Neural progenitor cell (in vitro differentiated cells): ENCODE measurements at regions not wholly inside any gene's neighbourhood (a gene's known extent, or its start where the extent isn't known, plus 50 kb on each side); places are given as distances from the start of the nearest gene placed in this dataset.

Experiments
- CTCF ChIP-seq: fragments of 200-600 bp; sonication (generic); IDR thresholded peaks from 2 replicates; pipeline ENCODE4 v1.5.1; 2017; ENCODE audit warnings: antibody characterized with exemption, mild to moderate bottlenecking
- EZH2 ChIP-seq: fragments of 200-600 bp; sonication (generic); IDR thresholded peaks from 2 replicates; pipeline ENCODE4 v1.6.1; 2017; ENCODE audit warnings: antibody characterized with exemption, mild to moderate bottlenecking, moderate library complexity
- EZH2phosphoT487 ChIP-seq: fragments of 200-600 bp; sonication (generic); IDR thresholded peaks from 2 replicates; pipeline ENCODE4 v1.6.1; 2017; ENCODE audit warnings: antibody characterized with exemption

- no peak for TF ChIP-seq EZH2
- TF ChIP-seq CTCF, result no peak
- TF ChIP-seq EZH2phosphoT487, result no peak
Measured at GRCh38 chr21:30042443-30042842, 102.6 kb upstream of the GRIK1 start.
